ENCODE measurements at regions not wholly inside any gene's neighbourhood (a gene's known extent, or its start where the extent isn't known, plus 50 kb on each side); places are given as distances from the start of the nearest gene placed in this dataset.
"Not testable (repeated sequence)": the region's sequence is repeated elsewhere in the genome, so short reads cannot be mapped to it uniquely, and the experiment has no call there.

GRCh38 chr5:86466721-86467120 is 151.0 kb upstream of the COX7C start:
- DNase-seq; POLR2A ChIA-PET; H3K27me3 Mint-ChIP-seq; CTCF ChIA-PET; H3K4me1 Mint-ChIP-seq; H3K36me3 Mint-ChIP-seq (ENCODE audit: low read depth); H3K27ac Mint-ChIP-seq; H3K4me3 Mint-ChIP-seq: not testable (repeated sequence)
- H3K9me3 Mint-ChIP-seq: peaks cover 25% of the 10 kb centered on the region

DNA sequence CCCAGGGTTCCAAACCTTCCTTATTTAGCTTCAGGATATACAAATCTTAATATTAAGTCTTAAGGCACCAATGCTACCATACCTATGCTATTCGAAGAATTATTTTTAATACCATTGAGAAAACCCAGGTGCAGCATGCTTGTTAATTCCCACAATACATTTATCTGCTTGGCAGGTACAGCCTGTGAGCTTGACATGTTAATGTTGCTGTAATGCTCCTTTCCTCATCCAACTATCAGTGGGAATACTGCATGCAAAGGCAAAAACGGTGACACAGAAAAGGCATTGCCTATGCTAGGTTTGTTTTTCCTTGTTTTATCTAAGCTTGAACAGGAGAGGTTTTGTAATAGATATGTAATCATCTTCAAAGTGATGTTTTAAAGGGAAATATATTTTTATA is 135.7 kb upstream of the COX7C start:
- Mint-ChIP-seq H3K9me3 (no peaks in the 10 kb centered on the region), H3K27me3 (no peaks in the 10 kb centered on the region), H3K36me3 (ENCODE audit: low read depth) (no peaks in the 10 kb centered on the region), H3K4me3 (no peak overlapping the region), H3K27ac (no peak overlapping the region), H3K4me1 (no peaks in the 10 kb centered on the region)
- CTCF ChIA-PET: no interaction called here
- no peak for DNase-seq
- POLR2A ChIA-PET: no interaction called here

GRCh38 chr5:86493777-86494176 is 124.0 kb upstream of the COX7C start:
- no peaks in the 10 kb centered on the region for H3K4me1 Mint-ChIP-seq
- POLR2A ChIA-PET: no interaction called here
- H3K9me3 Mint-ChIP-seq: no peaks in the 10 kb centered on the region
- H3K27ac Mint-ChIP-seq: no peak overlapping the region
- CTCF ChIA-PET: no interaction called here
- H3K4me3 Mint-ChIP-seq: no peak overlapping the region
- H3K27me3 Mint-ChIP-seq: no peaks in the 10 kb centered on the region
- no peaks in the 10 kb centered on the region for H3K36me3 Mint-ChIP-seq (ENCODE audit: low read depth)
- no peak for DNase-seq

- no peaks in the 10 kb centered on the region for H3K36me3 Mint-ChIP-seq (ENCODE audit: low read depth)
- H3K4me3 Mint-ChIP-seq: no peak overlapping the region
- H3K27me3 Mint-ChIP-seq: no peaks in the 10 kb centered on the region
- H3K4me1 Mint-ChIP-seq: no peaks in the 10 kb centered on the region
- no peaks in the 10 kb centered on the region for H3K9me3 Mint-ChIP-seq
- ChIA-PET POLR2A (no interaction called here), CTCF (no interaction called here)
- H3K27ac Mint-ChIP-seq: no peak overlapping the region
- DNase-seq: no peak
Observed at GRCh38 chr5:86500947-86501346, 116.8 kb upstream of the COX7C start.

DNA sequence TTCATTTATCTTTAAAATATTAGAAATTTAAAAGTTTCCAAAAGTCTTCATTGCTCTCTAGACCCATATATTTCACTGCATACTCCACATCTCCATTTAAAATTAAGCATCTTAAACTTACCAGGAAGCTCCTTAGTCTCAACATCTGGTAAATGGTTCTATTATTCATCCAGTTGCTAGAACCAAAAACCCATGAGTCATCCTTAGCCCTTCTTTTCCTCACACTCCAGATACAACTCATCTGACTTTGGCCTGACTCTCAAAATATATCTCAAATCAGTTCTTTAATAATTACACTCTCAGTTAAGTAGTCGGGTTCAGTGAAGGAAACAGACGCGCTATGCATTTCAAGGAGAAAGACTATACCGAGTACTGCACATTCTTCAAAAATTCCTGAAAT is 110.2 kb upstream of the COX7C start:
- Mint-ChIP-seq H3K9me3 (peaks cover 4% of the 10 kb centered on the region), H3K4me3 (no peak overlapping the region)
- POLR2A ChIA-PET: no interaction called here

GRCh38 chr5:86510330-86510915 is 107.3 kb upstream of the COX7C start:
- DNase-seq; H3K27me3 Mint-ChIP-seq; H3K4me1 Mint-ChIP-seq; CTCF ChIA-PET; H3K36me3 Mint-ChIP-seq (ENCODE audit: low read depth); H3K9me3 Mint-ChIP-seq; POLR2A ChIA-PET; H3K4me3 Mint-ChIP-seq; H3K27ac Mint-ChIP-seq: not testable (repeated sequence)

More for the DNA sequence above, 110.2 kb upstream of the COX7C start:
- Mint-ChIP-seq H3K27me3 (no peaks in the 10 kb centered on the region), H3K27ac (no peak overlapping the region), H3K36me3 (ENCODE audit: low read depth) (peaks cover 3% of the 10 kb centered on the region), H3K4me1 (no peaks in the 10 kb centered on the region)
- CTCF ChIA-PET: no interaction called here
- DNase-seq: no peak

DNA sequence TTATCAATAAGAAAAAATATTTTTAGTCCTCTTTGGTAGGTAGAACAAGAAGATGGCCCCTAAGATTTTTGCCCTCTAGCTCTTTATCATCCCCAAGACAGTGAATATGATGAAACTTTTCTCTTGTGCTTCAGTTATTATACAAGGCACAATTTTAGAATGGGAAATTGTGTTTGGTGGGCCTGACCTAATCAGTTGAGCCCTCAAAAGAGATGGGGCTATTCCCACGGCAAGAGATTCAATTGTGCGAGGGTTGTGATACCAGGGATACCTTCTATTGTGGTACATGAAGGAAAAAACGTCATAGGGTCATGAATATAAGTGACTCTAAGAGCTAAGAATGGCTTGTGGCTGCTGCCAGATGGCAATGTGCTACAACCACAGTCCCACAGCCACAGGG is 94.0 kb upstream of the COX7C start:
- H3K9me3 Mint-ChIP-seq: no peaks in the 10 kb centered on the region
- H3K27ac Mint-ChIP-seq: no peak overlapping the region
- H3K36me3 Mint-ChIP-seq (ENCODE audit: low read depth): no peaks in the 10 kb centered on the region
- DNase-seq: no peak
- no peaks in the 10 kb centered on the region for H3K27me3 Mint-ChIP-seq
- ChIA-PET POLR2A (no interaction called here), CTCF (interaction anchor here (0.6 kb wide), 1 partner anchor 93 kb away, joined by 3 read pairs; no protein-coding TSS in a partner anchor)
- H3K4me3 Mint-ChIP-seq: no peak overlapping the region
- H3K4me1 Mint-ChIP-seq: no peaks in the 10 kb centered on the region

- ChIA-PET CTCF (no interaction called here), POLR2A (no interaction called here)
- no peak for DNase-seq
- H3K4me3 Mint-ChIP-seq: no peak overlapping the region
- no peaks in the 10 kb centered on the region for H3K4me1 Mint-ChIP-seq
- H3K27ac Mint-ChIP-seq: no peak overlapping the region
- H3K9me3 Mint-ChIP-seq: no peaks in the 10 kb centered on the region
- no peaks in the 10 kb centered on the region for H3K27me3 Mint-ChIP-seq
- no peaks in the 10 kb centered on the region for H3K36me3 Mint-ChIP-seq (ENCODE audit: low read depth)
Observed at GRCh38 chr5:86525622-86526021, 92.1 kb upstream of the COX7C start.

- Mint-ChIP-seq H3K36me3 (ENCODE audit: low read depth) (no peaks in the 10 kb centered on the region), H3K4me3 (no peak overlapping the region), H3K27me3 (no peaks in the 10 kb centered on the region), H3K27ac (no peak overlapping the region), H3K9me3 (no peaks in the 10 kb centered on the region), H3K4me1 (no peaks in the 10 kb centered on the region)
- ChIA-PET CTCF (no interaction called here), POLR2A (no interaction called here)
- no peak for DNase-seq
Observed at GRCh38 chr5:86526811-86527348, 90.9 kb upstream of the COX7C start.

GRCh38 chr5:86532429-86532828 is 85.3 kb upstream of the COX7C start:
- no peak overlapping the region for H3K4me3 Mint-ChIP-seq
- no peaks in the 10 kb centered on the region for H3K36me3 Mint-ChIP-seq (ENCODE audit: low read depth)
- H3K4me1 Mint-ChIP-seq: no peaks in the 10 kb centered on the region
- H3K27me3 Mint-ChIP-seq: no peaks in the 10 kb centered on the region
- H3K27ac Mint-ChIP-seq: no peak overlapping the region
- ChIA-PET POLR2A (no interaction called here), CTCF (no interaction called here)
- no peaks in the 10 kb centered on the region for H3K9me3 Mint-ChIP-seq
- DNase-seq: no peak

- H3K27ac Mint-ChIP-seq: no peak overlapping the region
- no peak overlapping the region for H3K4me3 Mint-ChIP-seq
- ChIA-PET POLR2A (no interaction called here), CTCF (no interaction called here)
- no peaks in the 10 kb centered on the region for H3K4me1 Mint-ChIP-seq
- H3K9me3 Mint-ChIP-seq: no peaks in the 10 kb centered on the region
- no peaks in the 10 kb centered on the region for H3K36me3 Mint-ChIP-seq (ENCODE audit: low read depth)
- no peaks in the 10 kb centered on the region for H3K27me3 Mint-ChIP-seq
- no peak for DNase-seq
Observed at GRCh38 chr5:86536396-86536795, 81.3 kb upstream of the COX7C start.

GRCh38 chr5:86542532-86542931 is 75.2 kb upstream of the COX7C start:
- H3K9me3 Mint-ChIP-seq: no peaks in the 10 kb centered on the region
- H3K36me3 Mint-ChIP-seq (ENCODE audit: low read depth): no peaks in the 10 kb centered on the region
- POLR2A ChIA-PET: no interaction called here
- no peak overlapping the region for H3K4me3 Mint-ChIP-seq
- H3K27ac Mint-ChIP-seq: no peak overlapping the region
- DNase-seq: no peak
- CTCF ChIA-PET: no interaction called here
- no peaks in the 10 kb centered on the region for H3K4me1 Mint-ChIP-seq
- H3K27me3 Mint-ChIP-seq: no peaks in the 10 kb centered on the region

GRCh38 chr5:86546044-86546443 is 71.7 kb upstream of the COX7C start:
- Mint-ChIP-seq H3K4me1 (no peaks in the 10 kb centered on the region), H3K9me3 (no peaks in the 10 kb centered on the region), H3K27ac (no peak overlapping the region), H3K4me3 (no peak overlapping the region), H3K36me3 (ENCODE audit: low read depth) (no peaks in the 10 kb centered on the region), H3K27me3 (no peaks in the 10 kb centered on the region)
- ChIA-PET POLR2A (no interaction called here), CTCF (no interaction called here)
- DNase-seq: no peak

- Mint-ChIP-seq H3K4me1 (no peaks in the 10 kb centered on the region), H3K27me3 (no peaks in the 10 kb centered on the region), H3K36me3 (ENCODE audit: low read depth) (no peaks in the 10 kb centered on the region), H3K9me3 (no peaks in the 10 kb centered on the region), H3K27ac (no peak overlapping the region), H3K4me3 (no peak overlapping the region)
- no peak for DNase-seq
- ChIA-PET POLR2A (no interaction called here), CTCF (no interaction called here)
Observed at GRCh38 chr5:86546582-86546981, 71.2 kb upstream of the COX7C start.

GRCh38 chr5:86554638-86555037 is 63.1 kb upstream of the COX7C start:
- DNase-seq: no peak
- Mint-ChIP-seq H3K27ac (no peak overlapping the region), H3K36me3 (ENCODE audit: low read depth) (no peaks in the 10 kb centered on the region), H3K9me3 (no peaks in the 10 kb centered on the region), H3K27me3 (no peaks in the 10 kb centered on the region), H3K4me3 (no peak overlapping the region), H3K4me1 (no peaks in the 10 kb centered on the region)
- ChIA-PET POLR2A (no interaction called here), CTCF (no interaction called here)

All from activated CD4-positive, alpha-beta memory T cell treated with anti-CD3 and anti-CD28 coated beads, Interleukin-2, amount 10 ng/mL, durations not matched to agents 7 days and 5 days (primary cell).